ENCODE measurements at regions not wholly inside any gene's neighbourhood (a gene's known extent, or its start where the extent isn't known, plus 50 kb on each side); places are given as distances from the start of the nearest gene placed in this dataset.

DNA sequence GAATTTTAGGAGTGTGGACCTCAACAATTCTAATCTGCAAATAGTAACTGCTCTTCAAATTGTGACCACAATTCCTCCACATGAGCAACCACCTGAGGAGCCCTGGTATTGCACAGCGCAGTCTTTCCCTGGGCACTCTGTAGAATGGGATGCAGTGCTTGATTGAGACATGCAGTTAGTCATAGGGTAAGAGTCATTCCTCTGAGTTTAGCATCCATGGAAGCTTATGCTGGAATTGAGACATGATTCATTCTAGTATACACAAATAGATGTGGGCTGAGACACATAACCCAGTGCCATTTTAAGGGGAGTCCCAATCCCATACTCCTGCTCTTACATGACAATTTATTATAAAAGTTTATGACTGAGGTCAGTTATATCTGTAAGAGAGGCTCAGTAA is 582.3 kb upstream of the CNTNAP2 start:
- TF ChIP-seq, protein P1, sequence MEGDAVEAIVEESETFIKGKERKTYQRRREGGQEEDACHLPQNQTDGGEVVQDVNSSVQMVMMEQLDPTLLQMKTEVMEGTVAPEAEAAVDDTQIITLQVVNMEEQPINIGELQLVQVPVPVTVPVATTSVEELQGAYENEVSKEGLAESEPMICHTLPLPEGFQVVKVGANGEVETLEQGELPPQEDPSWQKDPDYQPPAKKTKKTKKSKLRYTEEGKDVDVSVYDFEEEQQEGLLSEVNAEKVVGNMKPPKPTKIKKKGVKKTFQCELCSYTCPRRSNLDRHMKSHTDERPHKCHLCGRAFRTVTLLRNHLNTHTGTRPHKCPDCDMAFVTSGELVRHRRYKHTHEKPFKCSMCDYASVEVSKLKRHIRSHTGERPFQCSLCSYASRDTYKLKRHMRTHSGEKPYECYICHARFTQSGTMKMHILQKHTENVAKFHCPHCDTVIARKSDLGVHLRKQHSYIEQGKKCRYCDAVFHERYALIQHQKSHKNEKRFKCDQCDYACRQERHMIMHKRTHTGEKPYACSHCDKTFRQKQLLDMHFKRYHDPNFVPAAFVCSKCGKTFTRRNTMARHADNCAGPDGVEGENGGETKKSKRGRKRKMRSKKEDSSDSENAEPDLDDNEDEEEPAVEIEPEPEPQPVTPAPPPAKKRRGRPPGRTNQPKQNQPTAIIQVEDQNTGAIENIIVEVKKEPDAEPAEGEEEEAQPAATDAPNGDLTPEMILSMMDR (IDR thresholded peaks at IDR 0.05): no peak
- TF ChIP-seq POLR2AphosphoS5 (IDR thresholded peaks at IDR 0.05): no peak
- TF ChIP-seq POLR2A (IDR thresholded peaks at IDR 0.05): no peak

Measured in breast epithelium (tissue), 3 donors.